ENCODE measurements at regions not wholly inside any gene's neighbourhood (a gene's known extent, or its start where the extent isn't known, plus 50 kb on each side); places are given as distances from the start of the nearest gene placed in this dataset.

- TF ChIP-seq POLR2A (IDR thresholded peaks at IDR 0.05), result no peak
- TF ChIP-seq CTCF (IDR thresholded peaks at IDR 0.05), result no peak
These were observed 479.2 kb downstream of the RPS29 start for GRCh38 chr14:49106741-49107667.

All from adrenal gland (tissue), 5 donors.